ENCODE measurements at regions not wholly inside any gene's neighbourhood (a gene's known extent, or its start where the extent isn't known, plus 50 kb on each side); places are given as distances from the start of the nearest gene placed in this dataset.

DNA sequence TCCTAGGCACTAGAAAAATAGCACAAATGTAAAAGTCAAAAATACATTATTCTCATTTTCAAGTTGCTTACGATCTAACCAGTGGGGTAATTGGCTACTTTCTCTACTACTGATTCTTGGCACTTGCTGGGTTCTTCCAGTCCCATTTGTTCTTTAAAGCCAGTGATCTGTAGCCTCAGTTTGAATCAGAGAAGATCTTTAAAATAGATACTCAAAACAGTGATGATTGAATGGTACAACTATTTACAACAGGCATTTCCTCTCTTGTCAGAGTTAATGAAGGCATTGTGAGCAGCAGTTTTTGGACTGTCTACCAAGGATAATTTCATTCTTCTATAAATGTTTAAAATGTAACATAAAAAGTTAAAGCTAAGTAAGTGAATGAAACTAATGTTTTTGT, 128.3 kb upstream of the FSIP2 start:
- TF ChIP-seq, protein P1, sequence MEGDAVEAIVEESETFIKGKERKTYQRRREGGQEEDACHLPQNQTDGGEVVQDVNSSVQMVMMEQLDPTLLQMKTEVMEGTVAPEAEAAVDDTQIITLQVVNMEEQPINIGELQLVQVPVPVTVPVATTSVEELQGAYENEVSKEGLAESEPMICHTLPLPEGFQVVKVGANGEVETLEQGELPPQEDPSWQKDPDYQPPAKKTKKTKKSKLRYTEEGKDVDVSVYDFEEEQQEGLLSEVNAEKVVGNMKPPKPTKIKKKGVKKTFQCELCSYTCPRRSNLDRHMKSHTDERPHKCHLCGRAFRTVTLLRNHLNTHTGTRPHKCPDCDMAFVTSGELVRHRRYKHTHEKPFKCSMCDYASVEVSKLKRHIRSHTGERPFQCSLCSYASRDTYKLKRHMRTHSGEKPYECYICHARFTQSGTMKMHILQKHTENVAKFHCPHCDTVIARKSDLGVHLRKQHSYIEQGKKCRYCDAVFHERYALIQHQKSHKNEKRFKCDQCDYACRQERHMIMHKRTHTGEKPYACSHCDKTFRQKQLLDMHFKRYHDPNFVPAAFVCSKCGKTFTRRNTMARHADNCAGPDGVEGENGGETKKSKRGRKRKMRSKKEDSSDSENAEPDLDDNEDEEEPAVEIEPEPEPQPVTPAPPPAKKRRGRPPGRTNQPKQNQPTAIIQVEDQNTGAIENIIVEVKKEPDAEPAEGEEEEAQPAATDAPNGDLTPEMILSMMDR (IDR thresholded peaks at IDR 0.05; ENCODE audit: insufficient read depth, low read depth, low read length) = no peak
- TF ChIP-seq EZH2 (IDR thresholded peaks at IDR 0.05; ENCODE audit: insufficient read depth, low read length) = no peak
